ENCODE measurements at regions not wholly inside any gene's neighbourhood (a gene's known extent, or its start where the extent isn't known, plus 50 kb on each side); places are given as distances from the start of the nearest gene placed in this dataset.

DNA sequence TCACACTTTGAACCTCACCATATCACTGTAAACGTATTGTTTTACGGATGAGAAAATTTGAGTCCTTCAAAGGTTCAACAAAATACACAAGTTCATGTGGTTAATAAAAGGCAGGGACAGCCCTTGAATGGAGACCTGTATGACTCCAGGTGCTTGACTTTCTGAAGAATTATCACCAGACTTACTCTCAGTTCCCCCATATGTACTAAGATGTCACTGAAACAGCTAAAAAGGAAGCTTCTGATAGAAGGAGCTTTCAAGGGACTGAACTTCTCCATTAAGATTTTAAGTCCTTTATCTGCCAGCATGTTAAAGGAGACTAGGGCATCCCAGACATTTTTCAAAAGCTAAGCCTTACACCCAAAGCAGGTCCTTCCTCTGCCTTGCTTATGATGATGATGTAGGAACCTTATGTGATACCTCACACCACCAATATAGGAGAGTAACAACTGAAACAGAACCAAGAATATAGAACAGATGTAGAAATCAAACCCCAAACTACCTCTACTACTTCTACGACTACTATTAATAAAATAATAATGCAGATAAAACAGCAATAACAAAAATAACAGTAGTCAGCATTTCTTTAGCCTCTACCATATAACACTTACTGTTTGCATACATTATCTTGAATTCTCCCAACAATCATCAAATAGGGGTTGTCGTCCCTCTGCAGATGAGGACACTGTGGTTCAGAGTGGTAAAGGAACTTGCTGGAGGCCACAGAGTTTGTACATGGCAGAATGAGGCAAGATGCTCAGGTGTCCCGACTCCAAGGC is 273.9 kb downstream of the ELAVL2 start:
- no peak for DNase-seq

DNA sequence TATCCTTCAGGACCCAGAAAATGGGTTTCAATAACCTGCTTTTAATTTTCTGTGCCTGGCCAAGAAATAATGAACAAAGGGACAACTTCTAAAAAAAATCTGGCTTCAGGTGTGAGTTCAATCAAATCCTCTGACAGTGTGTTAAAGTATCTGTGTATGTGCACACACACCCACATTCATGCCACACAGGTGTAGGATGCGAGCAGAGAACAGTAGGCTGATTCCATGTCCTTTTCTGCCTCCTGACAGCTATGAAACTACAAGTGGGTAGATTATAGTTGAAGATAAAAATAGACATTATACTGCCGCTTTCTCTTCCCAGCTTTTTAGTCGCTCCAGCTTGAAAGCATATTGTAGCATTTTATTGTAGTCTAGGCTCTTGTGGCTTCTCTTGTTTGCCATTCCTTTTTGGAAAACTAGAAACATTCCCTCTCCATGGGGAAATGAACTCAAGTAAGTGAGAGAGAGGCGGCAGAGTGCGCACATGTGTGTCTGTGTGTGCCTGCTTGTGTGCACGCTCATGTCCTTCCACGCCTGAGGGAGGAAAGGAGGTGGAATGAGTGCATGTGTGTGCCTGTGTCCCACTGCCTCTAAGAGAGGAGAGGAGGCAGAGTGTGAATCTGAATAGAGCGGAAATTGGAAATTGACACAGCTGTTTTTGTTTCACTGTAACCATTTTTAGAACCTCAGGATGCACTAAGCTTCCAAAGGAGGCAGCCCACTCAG is 273.0 kb downstream of the ELAVL2 start:
- DNase-seq = no peak

DNA sequence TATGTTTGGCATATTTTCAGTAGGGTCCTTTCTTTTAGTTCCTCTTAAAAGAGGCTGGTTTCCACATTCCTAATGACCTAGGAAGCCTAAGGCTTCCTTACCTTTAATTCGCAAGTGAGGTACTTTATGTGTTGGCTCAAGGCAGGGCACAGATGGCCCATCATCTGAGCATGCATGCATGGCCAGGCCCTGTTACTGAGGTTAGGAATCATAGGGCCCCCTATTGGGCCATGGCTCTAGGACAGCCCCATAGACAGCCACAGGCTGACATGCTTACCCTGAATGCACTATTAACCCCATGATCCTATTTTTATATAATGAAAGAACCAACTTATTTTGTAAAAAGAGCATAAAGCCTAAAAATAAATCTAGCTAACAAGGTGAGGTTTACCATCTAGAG is 271.4 kb downstream of the ELAVL2 start:
- DNase-seq = no peak

DNA sequence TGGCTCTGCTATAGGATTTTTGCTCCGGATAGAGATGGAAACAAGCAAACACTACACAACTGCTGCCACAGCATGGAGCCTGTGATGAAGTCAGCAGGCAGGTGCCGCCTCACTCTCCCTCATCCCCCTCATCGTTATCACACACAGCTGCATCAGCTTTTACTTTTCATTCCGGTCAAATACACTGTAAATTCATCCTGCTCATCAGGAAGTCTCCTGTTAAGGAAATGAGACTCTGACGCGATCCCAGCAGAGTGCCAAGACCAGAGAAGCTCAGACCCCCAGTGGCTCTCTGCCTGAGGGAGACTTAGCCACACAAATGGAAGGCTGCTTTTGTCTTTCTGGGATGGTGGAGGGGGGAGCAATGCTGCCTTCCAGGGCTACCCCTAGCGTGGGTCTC is 270.2 kb downstream of the ELAVL2 start:
- DNase-seq = no peak

DNA sequence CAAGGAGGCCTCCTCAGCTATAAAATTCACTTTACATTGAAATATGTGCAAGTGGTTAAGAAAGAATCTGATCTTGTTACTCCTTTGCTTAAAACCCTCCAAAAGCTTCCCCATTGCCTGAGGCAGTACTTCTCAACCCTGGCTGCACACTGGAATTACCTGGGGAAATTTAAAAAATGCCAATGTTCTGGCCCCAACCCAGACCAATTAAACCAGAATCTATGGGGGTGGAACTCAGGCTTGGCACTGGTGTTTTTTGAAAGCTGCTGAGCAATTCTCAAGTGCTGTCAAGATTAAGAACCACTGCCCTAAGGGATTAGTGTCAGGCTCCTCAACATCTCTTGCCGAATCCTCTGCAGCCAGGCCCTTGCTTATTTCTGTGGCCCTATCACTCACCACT is 269.6 kb downstream of the ELAVL2 start:
- peak; percentile 10 for DNase-seq

DNA sequence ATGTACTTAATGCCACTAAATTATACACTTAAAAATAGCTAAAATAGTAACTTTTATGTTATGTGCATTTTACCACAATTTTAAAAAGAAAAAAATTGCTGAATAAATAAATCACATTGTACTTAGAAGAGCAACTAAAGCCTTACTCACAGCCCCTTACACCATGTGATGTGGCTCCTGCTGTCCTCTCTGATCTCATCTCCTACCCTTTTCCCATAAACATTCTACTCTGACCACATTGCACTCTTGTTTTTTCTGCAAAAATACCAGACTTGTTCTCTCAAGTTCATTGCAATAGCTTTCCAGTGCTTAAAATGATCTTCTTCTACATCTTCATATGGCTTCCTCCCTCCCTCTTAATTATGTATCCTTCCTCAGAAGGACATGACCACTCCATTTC is 268.4 kb downstream of the ELAVL2 start:
- DNase-seq = no peak

DNA sequence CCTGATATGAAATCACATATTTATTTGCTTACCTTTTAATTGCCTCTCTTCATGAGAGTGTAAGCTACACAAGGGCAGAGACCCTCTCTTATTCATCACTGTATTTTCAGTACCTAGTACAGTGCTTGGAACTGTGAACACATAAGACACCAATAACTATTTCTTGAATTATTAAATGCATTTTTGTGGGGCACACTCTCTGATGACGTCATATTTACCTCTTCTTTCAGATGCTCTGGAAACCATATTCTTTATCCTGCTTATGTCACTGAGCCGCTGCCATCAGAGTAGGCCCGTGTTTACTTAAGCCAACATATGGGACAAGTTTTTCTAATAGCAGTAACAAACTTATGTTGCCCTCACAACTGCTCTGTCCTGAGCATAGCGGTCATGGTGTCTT is 266.5 kb downstream of the ELAVL2 start:
- DNase-seq = no peak

DNA sequence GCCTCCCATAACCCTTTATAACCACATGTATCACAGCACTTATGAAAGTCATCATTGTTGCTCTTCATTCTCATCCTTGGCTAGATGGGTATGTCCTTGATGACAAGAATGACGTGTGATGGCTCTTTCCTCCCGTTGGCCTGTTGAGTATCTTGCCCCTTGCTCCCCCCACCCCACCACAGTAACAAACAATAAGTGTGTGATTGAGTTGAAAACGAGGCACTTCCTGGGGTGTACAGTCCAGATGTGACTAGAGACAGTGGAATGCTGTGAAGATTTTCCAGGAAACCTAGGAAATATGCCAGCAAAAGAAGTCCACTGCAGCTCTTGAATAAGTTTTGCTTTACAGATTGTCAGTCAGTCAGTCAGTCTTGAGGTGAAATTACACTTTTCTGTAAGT is 262.5 kb downstream of the ELAVL2 start:
- no peak for DNase-seq

DNA sequence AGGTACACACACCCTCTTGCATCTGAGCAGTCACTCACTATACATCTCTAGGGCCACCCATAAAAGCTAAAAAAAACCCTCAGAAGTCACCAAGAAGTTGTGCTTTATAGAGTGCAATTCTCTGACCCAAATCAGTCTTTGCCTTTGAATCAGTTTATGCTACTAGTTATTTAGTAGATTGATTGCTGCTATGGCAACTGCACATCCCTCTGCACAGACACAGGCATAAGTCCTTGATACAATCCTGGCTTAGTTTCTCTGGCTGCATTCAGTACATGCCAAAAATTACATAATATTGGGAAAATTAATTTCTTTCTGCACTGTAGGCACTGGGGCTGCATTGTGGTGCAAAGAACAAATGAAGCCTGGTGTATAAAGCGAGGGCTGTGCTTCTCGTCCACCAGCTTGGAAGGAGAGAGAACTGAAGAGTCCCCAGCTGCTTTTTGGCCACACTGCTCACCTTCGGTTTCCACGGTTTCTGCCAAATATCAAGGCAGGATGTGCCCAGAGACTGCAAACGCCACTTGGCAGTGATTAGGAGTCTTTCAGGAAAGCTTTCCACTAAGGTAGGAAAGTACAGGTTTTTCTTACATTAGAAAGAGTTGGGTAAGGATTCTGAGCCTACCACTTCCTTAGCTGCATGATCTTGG is 258.4 kb downstream of the ELAVL2 start:
- no peak for DNase-seq

DNA sequence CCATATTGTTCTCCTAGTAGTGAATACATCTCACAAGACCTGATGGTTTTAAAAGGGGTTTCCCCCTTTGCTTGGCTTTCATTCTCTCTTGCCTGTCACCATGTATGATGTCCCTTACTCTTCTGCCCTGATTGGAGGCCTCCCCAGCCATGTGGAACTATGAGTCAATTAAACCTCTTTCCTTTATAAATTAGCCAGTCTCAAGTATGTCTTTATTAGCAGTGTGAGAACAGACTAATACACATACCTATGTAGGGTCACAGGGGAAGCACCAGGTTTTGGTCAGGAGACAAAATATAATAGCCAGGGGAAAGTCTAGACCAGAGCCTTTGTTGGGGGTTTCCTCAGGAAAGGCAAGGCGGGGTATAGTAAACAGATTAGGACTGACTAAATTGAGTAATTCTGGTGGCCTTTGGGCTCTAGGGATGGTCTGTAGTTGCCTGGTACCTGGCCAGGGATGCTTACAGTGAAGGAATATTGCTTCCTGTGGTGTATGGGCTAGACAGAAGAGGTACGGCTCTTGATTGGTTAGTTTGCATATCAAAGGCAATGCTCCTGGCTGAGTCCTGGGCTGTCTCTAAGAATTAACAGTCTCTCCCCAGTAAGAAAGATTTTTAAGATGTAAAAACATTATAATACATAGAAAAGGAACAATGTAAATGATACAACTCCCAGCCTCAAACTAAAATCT is 254.5 kb downstream of the ELAVL2 start:
- DNase-seq = no peak

DNA sequence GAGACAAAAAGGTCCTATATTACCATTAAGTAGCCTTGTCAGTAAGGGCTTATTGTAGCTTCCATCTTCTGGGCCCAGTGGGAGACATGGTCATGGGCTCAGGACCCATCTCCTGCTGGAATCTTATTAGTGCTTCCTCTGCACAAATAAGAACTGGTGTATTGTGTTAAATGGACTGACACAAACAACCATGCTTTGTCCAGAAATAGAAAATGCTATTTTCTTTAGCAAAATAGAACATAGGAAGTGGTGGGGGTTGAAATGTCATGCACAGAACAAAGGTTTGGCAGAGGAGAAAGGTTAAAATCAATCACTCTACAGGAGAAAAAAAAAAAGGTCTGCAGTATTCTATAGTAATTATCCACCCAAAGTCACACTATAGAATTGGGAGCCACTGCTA is 252.2 kb downstream of the ELAVL2 start:
- DNase-seq = no peak

DNA sequence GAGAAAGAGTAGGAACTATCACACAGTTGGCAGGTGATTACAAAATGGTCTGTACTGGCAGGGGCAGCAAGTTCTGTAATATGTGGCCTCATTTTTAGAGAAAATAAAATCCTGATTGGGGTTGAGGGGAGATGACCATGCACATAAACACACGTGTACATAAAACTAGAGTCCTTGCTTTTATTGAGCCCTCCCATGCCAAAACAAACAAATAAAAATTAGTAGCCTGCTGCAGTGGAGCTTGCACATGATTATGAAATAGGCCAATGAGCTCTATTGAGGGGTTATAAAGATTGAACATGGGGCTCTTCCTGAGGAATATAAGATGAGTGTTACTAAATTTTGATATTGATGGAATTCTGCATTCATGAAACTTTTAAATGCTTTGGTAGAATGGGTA is 248.4 kb downstream of the ELAVL2 start:
- no peak for DNase-seq

DNA sequence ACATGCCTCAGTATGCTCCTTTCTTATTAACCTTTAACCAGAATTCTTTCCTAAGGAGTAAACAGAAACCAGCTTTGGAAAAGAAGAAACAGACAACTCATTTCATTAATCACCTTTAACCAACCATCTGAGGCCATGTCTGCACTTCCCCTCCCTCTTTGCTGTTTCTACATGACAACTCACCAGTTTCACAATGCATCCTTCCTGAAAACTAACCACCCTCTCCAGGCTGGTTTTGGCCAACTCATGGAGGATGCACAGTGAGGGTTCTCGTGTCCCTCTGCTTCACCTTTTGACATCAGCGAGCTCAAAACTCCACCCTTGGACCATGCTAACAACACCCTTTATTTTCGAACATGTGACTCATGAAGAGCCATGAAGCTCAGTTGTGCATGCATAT is 244.1 kb downstream of the ELAVL2 start:
- DNase-seq = no peak

DNA sequence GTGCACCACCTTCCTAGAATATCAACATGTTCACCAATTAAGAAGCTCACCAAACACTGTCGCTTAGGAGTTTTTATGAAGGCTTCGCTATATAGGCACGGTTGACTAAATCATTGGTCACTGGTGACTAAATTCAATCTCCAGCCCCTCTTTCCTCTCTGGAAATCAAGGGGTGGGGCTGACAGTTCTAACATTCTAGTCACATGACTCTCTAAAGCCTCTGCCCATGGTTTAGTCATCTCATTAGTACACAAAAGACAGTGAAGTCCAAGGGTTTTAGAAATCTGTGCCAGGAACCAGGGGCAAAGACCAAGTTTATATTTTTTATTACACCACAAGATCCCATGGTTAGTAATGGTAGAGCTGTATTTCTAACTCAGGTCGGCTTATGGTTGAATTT is 243.2 kb downstream of the ELAVL2 start:
- no peak for DNase-seq

DNA sequence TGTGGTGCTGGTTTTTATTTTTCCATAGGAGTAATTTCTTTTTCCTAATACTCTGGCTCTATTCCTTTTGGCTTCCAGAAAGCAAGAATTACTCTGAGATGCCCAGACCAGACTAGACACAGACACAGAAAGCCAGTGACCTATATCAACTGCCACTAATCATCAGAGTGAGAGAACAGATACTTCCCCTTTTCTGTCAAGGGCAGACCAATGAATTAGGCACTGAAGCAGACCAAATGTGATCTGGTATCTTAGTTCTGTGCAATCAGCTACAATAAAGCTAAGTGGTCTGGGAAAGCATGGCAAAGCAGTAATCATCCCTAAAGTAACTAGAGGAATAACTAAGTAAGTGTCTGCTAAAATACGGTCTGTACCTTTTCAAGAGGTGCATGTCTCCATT is 239.1 kb downstream of the ELAVL2 start:
- peak; percentile 53 for DNase-seq

DNA sequence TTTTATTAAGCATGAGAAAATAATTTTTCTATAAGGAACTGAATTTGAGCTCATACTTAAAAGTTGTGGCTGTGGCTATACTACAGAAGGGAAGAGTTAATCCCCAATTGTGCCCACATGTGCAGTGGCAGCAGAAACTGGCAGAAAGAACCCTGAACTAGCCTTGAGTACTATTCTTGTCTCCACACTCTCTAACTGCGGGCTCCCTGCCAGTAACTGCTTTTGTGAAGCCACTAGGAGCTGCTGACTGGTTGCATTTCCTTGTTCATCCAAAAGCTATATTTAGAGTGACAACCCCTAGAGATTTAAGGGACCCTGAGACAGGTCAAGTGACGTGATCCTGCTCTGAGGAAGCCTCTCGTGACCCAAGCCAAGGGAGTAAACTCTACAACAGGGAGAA is 238.6 kb downstream of the ELAVL2 start:
- peak; percentile 74 for DNase-seq

DNA sequence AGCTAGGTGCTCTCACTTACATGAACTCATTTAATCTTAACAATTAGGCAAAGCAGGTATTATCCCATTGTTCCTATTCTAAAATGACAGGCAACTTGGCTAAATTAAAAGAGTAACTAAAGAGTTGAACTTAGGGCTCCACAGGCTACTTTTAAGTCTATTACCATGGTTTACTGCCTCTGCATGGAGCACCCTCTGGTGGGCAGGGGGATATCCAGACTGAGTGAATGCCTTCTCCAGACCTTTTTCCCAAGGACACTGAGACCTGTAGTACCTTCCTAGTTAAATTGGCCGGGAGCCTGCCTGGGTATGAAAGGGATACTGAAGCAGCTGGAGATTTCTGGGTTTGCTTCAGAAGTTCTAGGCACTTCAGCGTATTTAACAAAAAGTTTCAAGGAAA is 238.1 kb downstream of the ELAVL2 start:
- DNase-seq = no peak

DNA sequence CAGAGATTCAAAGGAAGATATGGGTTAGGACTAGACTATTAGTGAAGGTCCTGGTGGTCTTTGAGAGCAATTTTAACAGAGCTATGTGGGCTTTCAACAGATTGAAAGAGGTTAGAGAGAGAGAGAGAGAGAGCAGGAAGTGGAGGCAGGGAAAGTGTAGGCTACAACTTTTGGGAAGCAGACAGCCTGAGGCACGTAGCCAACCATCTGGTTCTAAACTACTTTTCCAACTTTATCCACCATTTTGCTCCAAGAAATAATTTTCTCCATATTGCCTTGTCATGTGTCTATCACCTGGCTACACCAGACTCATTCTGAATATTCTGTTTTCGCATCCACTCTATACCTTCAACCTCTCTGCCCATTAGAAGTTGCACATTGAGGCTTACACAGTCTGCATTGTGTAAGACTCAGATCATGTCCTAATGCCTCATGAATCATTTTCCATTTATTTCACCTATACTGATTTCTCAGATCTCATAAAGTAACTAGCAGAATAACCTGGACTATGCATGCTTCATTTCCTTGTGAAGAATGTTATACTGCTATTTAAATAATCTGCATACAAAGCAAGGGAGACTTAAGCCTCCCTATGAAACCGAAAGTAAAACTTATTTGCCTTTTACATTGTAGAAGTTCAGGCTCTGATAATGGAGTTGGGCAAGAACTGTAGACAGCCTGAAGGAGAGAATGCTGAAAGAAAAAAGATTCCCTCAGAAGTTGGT is 235.6 kb downstream of the ELAVL2 start:
- no peak for DNase-seq

DNA sequence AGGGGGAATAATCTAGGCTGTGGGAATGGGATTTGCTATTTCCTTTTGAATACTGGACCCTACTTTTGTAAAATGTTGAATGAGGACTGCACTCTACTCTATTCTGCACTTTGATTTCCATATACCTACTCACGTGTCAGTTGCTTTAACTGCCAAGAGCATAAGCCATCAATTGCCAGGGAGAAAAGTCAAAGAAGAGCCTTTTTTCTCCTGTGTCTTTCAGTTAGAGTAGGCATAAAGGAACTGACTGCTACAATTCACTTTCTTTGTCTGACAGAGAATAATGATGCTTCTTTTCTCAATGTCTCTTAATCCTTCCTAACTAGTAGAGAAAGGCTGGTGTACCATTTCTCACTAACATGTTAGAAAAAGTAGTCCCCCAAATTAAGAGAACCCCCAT is 231.6 kb downstream of the ELAVL2 start:
- DNase-seq = no peak

DNA sequence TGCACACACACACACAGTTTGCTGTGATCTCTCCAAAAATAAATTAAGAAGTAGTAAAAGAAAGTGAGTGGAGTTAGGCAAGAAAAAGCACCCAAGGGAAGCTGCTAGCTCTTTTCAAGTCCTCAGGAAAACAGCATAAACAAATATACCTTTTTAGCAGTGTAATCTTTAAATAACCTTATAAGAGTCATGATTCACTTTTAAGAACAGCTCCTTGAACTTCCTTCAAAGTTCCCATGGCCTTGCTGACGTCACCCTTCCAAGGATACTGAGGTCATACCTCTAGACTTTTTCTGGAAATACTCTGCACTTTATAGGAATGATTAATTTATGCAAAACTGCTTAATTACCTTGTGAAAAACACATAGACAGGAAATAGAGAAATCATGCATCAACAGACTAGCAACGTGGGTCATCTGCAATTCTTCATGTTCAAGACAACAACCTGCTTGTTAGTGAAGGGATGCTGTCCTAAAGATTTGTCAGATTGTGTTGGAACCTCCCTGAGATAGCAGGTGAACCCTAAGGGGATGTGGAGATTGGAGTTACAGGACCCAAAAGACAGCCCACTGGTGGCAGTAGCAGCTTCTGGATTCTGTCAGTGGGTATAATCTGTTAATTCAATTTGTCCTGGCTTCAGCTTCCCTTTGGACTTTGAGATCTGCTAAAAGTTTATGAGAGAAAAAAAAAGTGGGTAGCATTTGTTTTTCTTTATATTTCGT is 229.0 kb downstream of the ELAVL2 start:
- no peak for DNase-seq

DNA sequence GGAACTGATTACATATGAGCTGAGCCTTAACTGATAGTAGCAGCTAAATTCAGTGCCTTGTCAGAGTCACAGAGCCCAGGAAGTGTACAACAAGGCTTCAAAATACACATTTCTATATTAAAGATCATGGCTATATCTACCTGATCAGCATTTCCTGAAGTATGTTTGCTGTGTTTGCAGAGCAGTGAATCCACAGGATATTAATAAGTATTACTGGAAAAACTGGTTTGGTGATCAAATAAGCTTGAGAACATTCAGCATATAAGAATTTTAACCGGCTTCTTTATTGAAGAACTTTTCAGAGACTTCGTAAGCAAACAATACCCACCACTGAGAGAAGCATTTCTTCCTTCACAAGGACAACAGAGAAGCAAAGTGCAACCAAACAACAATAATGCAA is 227.0 kb downstream of the ELAVL2 start:
- peak; percentile 9 for DNase-seq

DNA sequence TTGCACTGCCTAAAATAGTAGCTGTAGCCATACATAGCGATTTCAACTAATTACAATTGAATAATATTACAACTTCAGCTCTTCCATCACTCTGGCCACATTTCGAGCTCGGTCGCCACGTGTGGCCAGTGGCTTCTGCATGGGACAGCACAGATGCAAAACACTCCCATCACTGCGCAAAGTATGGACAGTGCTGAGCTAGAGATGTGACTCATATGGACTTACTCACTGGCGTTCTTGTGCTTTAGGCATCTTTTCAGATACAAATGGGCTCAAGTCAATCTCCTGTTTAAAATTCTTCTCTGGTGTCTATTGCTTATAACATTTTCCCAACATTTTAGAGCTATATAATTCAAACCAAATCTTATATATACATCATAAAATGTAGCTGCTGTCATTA is 222.7 kb downstream of the ELAVL2 start:
- no peak for DNase-seq

Measured in DMS79 treated with DMSO at 0.1 percent for 48 hours (cell line).